Gastrocnemius medialis (tissue), 4 donors: ENCODE measurements at regions not wholly inside any gene's neighbourhood (a gene's known extent, or its start where the extent isn't known, plus 50 kb on each side); places are given as distances from the start of the nearest gene placed in this dataset.

ENCODE experiments used
- ATAC-seq, 2 donors: fragments of 150-250 bp; one replicate each; pipeline ENCODE4 v1.9.1; 2016
- DNase-seq, 2 donors: peaks; one replicate each; pipeline ENCODE4 v3.0.0-alpha.2; 2019
- H3K27ac ChIP-seq, 4 donors: fragments of 200-600 bp; sonication (generic); 1 replicate in 1 of 4; 2 replicates in 3 of 4; pipeline ENCODE4 v1.5.1; 2016 to 2018; ENCODE audit warnings: mild to moderate bottlenecking in 2 of 4, moderate library complexity in 1 of 4
- H3K27me3 ChIP-seq, 3 donors: fragments of 200-600 bp; sonication (generic) in 2 of 3; 1 replicate in 1 of 3; 2 replicates in 2 of 3; pipeline versions ENCODE4 v1.5.1 to v1.6.0; 2016 to 2019; ENCODE audit warnings: mild to moderate bottlenecking in 1 of 3, moderate library complexity in 1 of 3
- H3K36me3 ChIP-seq, 2 donors: fragments of 200-600 bp; sonication (generic) in 1 of 2; one replicate each; pipeline ENCODE4 v1.5.1; 2017 to 2018
- H3K4me1 ChIP-seq, 2 donors: fragments of 200-600 bp; sonication (generic) in 1 of 2; one replicate each; pipeline ENCODE4 v1.5.1; 2016 to 2017; ENCODE audit warnings: mild to moderate bottlenecking in 2 of 2
- H3K4me3 ChIP-seq, 4 donors: fragments of 200-600 bp; sonication (generic) in 3 of 4; 1 replicate in 1 of 4; 2 replicates in 3 of 4; pipeline ENCODE4 v1.5.1; 2016 to 2019; ENCODE audit warnings: mild to moderate bottlenecking in 2 of 4
- H3K9me3 ChIP-seq, 3 donors: fragments of 200-600 bp; sonication (generic) in 2 of 3; 1 replicate in 1 of 3; 2 replicates in 2 of 3; pipeline ENCODE4 v1.5.1; 2016 to 2019
- POLR2A ChIP-seq, 2 donors: fragments of 450-650 bp; IDR thresholded peaks; one replicate each; pipeline ENCODE4 v1.6.1; 2017; ENCODE audit warnings: antibody characterized with exemption in 2 of 2, mild to moderate bottlenecking in 2 of 2, moderate library complexity in 2 of 2
- in situ Hi-C, 4 donors: fragments of 200-750 bp; cut with MboI; loops; one replicate each; pipeline versions ENCODE4 v1.15.0 to v1.8.0; 2017; ENCODE audit warnings: low sequenced_read_pairs in 4 of 4
- intact Hi-C: fragments of 100-400 bp; cut with DNase I; formaldehyde crosslinking; loops from one replicate; pipeline ENCODE4 v1.15.1; 2023; ENCODE audit warnings: low total_unique reads
- TF ChIP-seq, protein P1 (sequence below), 5 experiments: fragments of 450-650 bp in 3 of 5; fragments of 200-600 bp in 2 of 5; sonication (generic) in 2 of 5; IDR thresholded peaks in 4 of 5; conservative IDR thresholded peaks in 1 of 5; 1 replicate in 4 of 5; 2 replicates in 1 of 5; pipeline ENCODE4 v1.5.1; 2016 to 2019; ENCODE audit warnings: antibody characterized with exemption in 5 of 5, mild to moderate bottlenecking in 3 of 5, moderate library complexity in 3 of 5

GRCh38 chr5:175163586-175164275 is 280.3 kb downstream of the DRD1 start:
- no peak for ATAC-seq
- intact Hi-C loops: no loop called here
- no peaks in the 10 kb centered on the region for H3K27me3 ChIP-seq

DNA sequence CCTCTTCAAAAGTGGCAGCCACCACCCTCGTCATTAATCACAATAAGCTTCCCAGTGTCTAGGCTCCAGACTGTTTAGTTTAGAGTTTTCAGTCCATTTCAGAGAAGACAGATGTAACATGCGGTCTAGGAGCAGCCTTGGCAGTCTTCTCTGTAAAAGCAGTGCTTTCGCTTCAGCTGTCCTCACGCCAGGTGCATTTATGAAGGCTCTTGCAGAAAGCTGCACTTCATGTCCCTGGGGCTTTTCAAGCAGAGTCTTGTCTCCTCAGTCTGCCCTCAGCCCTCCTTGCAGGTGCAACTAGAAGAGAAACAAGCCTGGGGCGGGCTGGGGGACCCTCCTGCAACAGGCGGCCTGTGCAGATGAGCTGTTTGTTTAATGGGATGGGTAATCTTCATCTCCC is 281.9 kb downstream of the DRD1 start:
- intact Hi-C loops (no loop called here), in situ Hi-C loops (no loop called here)
- no peak overlapping the region for H3K27ac ChIP-seq
- no peak for TF ChIP-seq POLR2A (IDR thresholded peaks at IDR 0.05)
- TF ChIP-seq, protein P1, sequence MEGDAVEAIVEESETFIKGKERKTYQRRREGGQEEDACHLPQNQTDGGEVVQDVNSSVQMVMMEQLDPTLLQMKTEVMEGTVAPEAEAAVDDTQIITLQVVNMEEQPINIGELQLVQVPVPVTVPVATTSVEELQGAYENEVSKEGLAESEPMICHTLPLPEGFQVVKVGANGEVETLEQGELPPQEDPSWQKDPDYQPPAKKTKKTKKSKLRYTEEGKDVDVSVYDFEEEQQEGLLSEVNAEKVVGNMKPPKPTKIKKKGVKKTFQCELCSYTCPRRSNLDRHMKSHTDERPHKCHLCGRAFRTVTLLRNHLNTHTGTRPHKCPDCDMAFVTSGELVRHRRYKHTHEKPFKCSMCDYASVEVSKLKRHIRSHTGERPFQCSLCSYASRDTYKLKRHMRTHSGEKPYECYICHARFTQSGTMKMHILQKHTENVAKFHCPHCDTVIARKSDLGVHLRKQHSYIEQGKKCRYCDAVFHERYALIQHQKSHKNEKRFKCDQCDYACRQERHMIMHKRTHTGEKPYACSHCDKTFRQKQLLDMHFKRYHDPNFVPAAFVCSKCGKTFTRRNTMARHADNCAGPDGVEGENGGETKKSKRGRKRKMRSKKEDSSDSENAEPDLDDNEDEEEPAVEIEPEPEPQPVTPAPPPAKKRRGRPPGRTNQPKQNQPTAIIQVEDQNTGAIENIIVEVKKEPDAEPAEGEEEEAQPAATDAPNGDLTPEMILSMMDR (IDR thresholded peaks at IDR 0.05 in 4 of 5, conservative IDR thresholded peaks at IDR 0.05 in 1 of 5): no peak
- no peaks in the 10 kb centered on the region for H3K27me3 ChIP-seq
- H3K36me3 ChIP-seq: no peaks in the 10 kb centered on the region
- no peak for DNase-seq
- no peak for ATAC-seq
- H3K4me1 ChIP-seq: no peaks in the 10 kb centered on the region
- H3K9me3 ChIP-seq: no peaks in the 10 kb centered on the region
- no peak overlapping the region for H3K4me3 ChIP-seq

More at GRCh38 chr5:175163586-175164275, 280.3 kb downstream of the DRD1 start:
- no peaks in the 10 kb centered on the region for H3K4me1 ChIP-seq
- H3K27ac ChIP-seq: no peak overlapping the region
- in situ Hi-C loops: no loop called here
- H3K4me3 ChIP-seq: no peak overlapping the region
- H3K9me3 ChIP-seq: no peaks in the 10 kb centered on the region
- TF ChIP-seq, protein P1 (IDR thresholded peaks at IDR 0.05 in 4 of 5, conservative IDR thresholded peaks at IDR 0.05 in 1 of 5): no peak
- no peak for TF ChIP-seq POLR2A (IDR thresholded peaks at IDR 0.05)
- DNase-seq: no peak
- H3K36me3 ChIP-seq: no peaks in the 10 kb centered on the region

- in situ Hi-C loops: no loop called here
Observed at GRCh38 chr5:175159956-175160355, 284.0 kb downstream of the DRD1 start.

DNA sequence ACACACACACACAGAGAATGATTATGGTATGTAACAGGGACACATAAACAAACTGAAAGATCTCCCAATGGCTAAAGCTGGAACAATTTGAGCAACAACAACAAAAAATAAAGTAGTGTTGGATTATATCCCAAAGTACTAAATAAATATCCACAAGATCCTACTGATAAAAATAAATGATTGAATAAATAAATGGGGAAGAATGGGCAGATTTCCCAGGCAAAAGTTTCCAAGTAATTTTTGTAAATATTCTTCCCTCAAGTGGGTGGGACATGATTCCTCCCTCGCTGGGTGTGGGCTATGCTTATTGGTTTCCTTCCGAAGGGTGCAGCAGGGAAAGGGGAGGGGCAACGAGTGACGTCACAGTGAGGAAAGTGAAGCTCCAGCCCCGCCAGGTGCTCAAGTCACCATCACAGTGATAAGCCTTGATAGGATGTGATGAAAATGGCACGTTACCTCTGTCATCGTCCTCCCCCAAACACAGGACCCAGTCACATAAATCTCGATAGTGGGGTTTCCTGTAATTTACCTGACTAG is 295.3 kb downstream of the DRD1 start:
- Histone ChIP-seq H3K4me3 (no peak overlapping the region), H3K4me1 (no peaks in the 10 kb centered on the region), H3K9me3 (peaks cover 0 to 8% (median 0%) of the 10 kb centered on the region in 3 donors), H3K27ac (no peak overlapping the region), H3K27me3 (no peaks in the 10 kb centered on the region), H3K36me3 (no peaks in the 10 kb centered on the region)
- intact Hi-C loops: no loop called here
- in situ Hi-C loops: no loop called here
- ATAC-seq: no peak
- no peak for TF ChIP-seq POLR2A (IDR thresholded peaks at IDR 0.05)
- TF ChIP-seq, protein P1 (IDR thresholded peaks at IDR 0.05 in 4 of 5, conservative IDR thresholded peaks at IDR 0.05 in 1 of 5): no peak
- no peak for DNase-seq

More at GRCh38 chr5:175159956-175160355, 284.0 kb downstream of the DRD1 start:
- Histone ChIP-seq H3K36me3 (no peaks in the 10 kb centered on the region), H3K27me3 (no peaks in the 10 kb centered on the region), H3K27ac (no peak overlapping the region), H3K9me3 (no peaks in the 10 kb centered on the region), H3K4me1 (no peaks in the 10 kb centered on the region), H3K4me3 (no peak overlapping the region)
- DNase-seq (no peak), ATAC-seq (no peak)
- intact Hi-C loops: no loop called here
- TF ChIP-seq, protein P1 (IDR thresholded peaks at IDR 0.05 in 4 of 5, conservative IDR thresholded peaks at IDR 0.05 in 1 of 5): no peak
- TF ChIP-seq POLR2A (IDR thresholded peaks at IDR 0.05): no peak
